SK-N-SH treated with all-trans-retinoic acid at 6 μM for 48 hours (cell line): ENCODE measurements at regions not wholly inside any gene's neighbourhood (a gene's known extent, or its start where the extent isn't known, plus 50 kb on each side); places are given as distances from the start of the nearest gene placed in this dataset.

Experiments used
- ARNTL ChIP-seq: fragments of 450-650 bp; formaldehyde crosslinking; IDR thresholded peaks from 2 replicates; pipeline ENCODE4 v1.5.0; 2020; ENCODE audit warnings: low read depth, mild to moderate bottlenecking, moderate library complexity, borderline replicate concordance
- BACH2 ChIP-seq: fragments of 250-450 bp; sonication (Bioruptor Pico); IDR thresholded peaks from 2 replicates; pipeline ENCODE4 v1.9.0; 2021; ENCODE audit warnings: mild to moderate bottlenecking, borderline replicate concordance
- CSDC2 ChIP-seq: fragments of 250-450 bp; sonication (Bioruptor Pico); IDR thresholded peaks from 2 replicates; pipeline ENCODE4 v1.5.0; 2020; ENCODE audit warnings: mild to moderate bottlenecking, moderate library complexity
- GLIS3 ChIP-seq: fragments of 250-450 bp; sonication (Bioruptor Pico); IDR thresholded peaks from 2 replicates; pipeline ENCODE4 v1.5.0; 2020; ENCODE audit warnings: mild to moderate bottlenecking, moderate library complexity
- TCF4 ChIP-seq: fragments of 250-450 bp; sonication (Bioruptor Pico); IDR thresholded peaks from 2 replicates; pipeline ENCODE4 v1.8.0; 2021; ENCODE audit warnings: mild to moderate bottlenecking, moderate library complexity, borderline replicate concordance
- ZFP3 ChIP-seq: fragments of 250-450 bp; sonication (Bioruptor Pico); IDR thresholded peaks from 2 replicates; pipeline ENCODE4 v1.5.0; 2020; ENCODE audit warnings: mild to moderate bottlenecking, moderate library complexity
- TF ChIP-seq, protein P1 (sequence below): fragments of 250-450 bp; sonication (Bioruptor Pico); IDR thresholded peaks from 2 replicates; pipeline ENCODE4 v1.8.0; 2020; ENCODE audit warnings: mild to moderate bottlenecking, moderate library complexity, borderline replicate concordance
- TF ChIP-seq, protein P2 (sequence below): fragments of 250-450 bp; sonication (Bioruptor Pico); IDR thresholded peaks from 2 replicates; pipeline ENCODE4 v1.5.1; 2021; ENCODE audit warnings: mild to moderate bottlenecking, moderate library complexity

DNA sequence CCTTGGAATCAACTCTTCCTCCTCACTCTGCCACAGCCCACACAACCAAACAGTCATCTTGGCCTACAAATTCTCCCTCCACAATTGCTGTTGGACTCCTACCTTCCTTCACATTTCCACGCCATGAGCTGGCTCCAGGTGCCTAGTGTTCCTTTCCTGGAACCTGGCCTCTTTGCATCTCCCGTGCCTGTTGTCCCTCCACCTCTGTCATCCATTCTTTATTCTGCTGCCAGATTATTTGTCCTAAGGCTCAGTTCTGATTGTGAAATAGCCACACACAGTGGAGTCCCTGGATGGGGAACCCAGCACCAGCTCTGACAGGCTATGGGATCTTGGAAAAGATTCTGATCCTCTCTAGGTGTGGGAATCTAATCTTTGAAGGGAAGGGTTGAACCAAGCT lies 109.1 kb upstream of the ANKH start:
- TF ChIP-seq BACH2 (CRISPR knock-in tag) (no peak), CSDC2 (CRISPR knock-in tag) (no peak), GLIS3 (CRISPR knock-in tag) (no peak), TCF4 (no peak), ARNTL (no peak), ZFP3 (CRISPR knock-in tag) (no peak)
- TF ChIP-seq, protein P1, sequence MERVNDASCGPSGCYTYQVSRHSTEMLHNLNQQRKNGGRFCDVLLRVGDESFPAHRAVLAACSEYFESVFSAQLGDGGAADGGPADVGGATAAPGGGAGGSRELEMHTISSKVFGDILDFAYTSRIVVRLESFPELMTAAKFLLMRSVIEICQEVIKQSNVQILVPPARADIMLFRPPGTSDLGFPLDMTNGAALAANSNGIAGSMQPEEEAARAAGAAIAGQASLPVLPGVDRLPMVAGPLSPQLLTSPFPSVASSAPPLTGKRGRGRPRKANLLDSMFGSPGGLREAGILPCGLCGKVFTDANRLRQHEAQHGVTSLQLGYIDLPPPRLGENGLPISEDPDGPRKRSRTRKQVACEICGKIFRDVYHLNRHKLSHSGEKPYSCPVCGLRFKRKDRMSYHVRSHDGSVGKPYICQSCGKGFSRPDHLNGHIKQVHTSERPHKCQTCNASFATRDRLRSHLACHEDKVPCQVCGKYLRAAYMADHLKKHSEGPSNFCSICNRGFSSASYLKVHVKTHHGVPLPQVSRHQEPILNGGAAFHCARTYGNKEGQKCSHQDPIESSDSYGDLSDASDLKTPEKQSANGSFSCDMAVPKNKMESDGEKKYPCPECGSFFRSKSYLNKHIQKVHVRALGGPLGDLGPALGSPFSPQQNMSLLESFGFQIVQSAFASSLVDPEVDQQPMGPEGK (CRISPR knock-in tag), result no peak
- TF ChIP-seq, protein P2, sequence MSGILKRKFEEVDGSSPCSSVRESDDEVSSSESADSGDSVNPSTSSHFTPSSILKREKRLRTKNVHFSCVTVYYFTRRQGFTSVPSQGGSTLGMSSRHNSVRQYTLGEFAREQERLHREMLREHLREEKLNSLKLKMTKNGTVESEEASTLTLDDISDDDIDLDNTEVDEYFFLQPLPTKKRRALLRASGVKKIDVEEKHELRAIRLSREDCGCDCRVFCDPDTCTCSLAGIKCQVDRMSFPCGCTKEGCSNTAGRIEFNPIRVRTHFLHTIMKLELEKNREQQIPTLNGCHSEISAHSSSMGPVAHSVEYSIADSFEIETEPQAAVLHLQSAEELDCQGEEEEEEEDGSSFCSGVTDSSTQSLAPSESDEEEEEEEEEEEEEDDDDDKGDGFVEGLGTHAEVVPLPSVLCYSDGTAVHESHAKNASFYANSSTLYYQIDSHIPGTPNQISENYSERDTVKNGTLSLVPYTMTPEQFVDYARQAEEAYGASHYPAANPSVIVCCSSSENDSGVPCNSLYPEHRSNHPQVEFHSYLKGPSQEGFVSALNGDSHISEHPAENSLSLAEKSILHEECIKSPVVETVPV (CRISPR knock-in tag), result no peak
